Mucosa of descending colon (tissue), 3 donors: ENCODE measurements at regions not wholly inside any gene's neighbourhood (a gene's known extent, or its start where the extent isn't known, plus 50 kb on each side); places are given as distances from the start of the nearest gene placed in this dataset.
"Not testable (repeated sequence)": the region's sequence is repeated elsewhere in the genome, so short reads cannot be mapped to it uniquely, and the experiment has no call there.

Source experiments
- ATAC-seq: fragments of 200-7000 bp; cut with Tn5 transposase; one replicate; pipeline ENCODE4 v1.9.1; 2020; ENCODE audit warnings: mild to moderate bottlenecking, moderate library complexity
- DNase-seq, 3 donors: peaks; one replicate each; pipeline ENCODE4 v3.0.0-alpha.2; 2020
- H3K36me3 ChIP-seq: fragments of 200-600 bp; one replicate; pipeline ENCODE4 v1.8.0; 2021; ENCODE audit warnings: low read depth, mild to moderate bottlenecking
- H3K4me1 ChIP-seq: fragments of 200-600 bp; one replicate; pipeline ENCODE4 v1.8.0; 2021; ENCODE audit warnings: low read depth, mild to moderate bottlenecking
- H3K4me3 ChIP-seq: fragments of 200-600 bp; one replicate; pipeline ENCODE4 v1.8.0; 2021; ENCODE audit warnings: mild to moderate bottlenecking
- H3K9me3 ChIP-seq: fragments of 200-600 bp; one replicate; pipeline ENCODE4 v1.8.0; 2021; ENCODE audit warnings: mild to moderate bottlenecking
- intact Hi-C, 2 donors: fragments of 100-400 bp; cut with DNase I in 1 of 2; cut with micrococcal nuclease in 1 of 2; formaldehyde crosslinking; loops; one replicate each; pipeline versions ENCODE4 v1.11.0 to v1.11.1; 2022; cut with DNase I, micrococcal nuclease
- TF ChIP-seq, protein P1 (sequence below): fragments of 200-600 bp; IDR thresholded peaks from one replicate; pipeline ENCODE4 v1.8.0; 2022; ENCODE audit warnings: antibody characterized with exemption, mild to moderate bottlenecking
- donor health status: DM: no; HTN: no; CAD: no; lungs with moderate emphysema.
- donor health status: DM: no; HTN: no; CAD: no.
- donor health status: DM: no; HTN: yes; CAD: no.

- intact Hi-C loops: no loop called here
- DNase-seq: no peak
- ATAC-seq: no peak
- Histone ChIP-seq H3K36me3 (no peaks in the 10 kb centered on the region), H3K4me1 (no peaks in the 10 kb centered on the region), H3K4me3 (no peak overlapping the region), H3K9me3 (no peaks in the 10 kb centered on the region)
- TF ChIP-seq, protein P1, sequence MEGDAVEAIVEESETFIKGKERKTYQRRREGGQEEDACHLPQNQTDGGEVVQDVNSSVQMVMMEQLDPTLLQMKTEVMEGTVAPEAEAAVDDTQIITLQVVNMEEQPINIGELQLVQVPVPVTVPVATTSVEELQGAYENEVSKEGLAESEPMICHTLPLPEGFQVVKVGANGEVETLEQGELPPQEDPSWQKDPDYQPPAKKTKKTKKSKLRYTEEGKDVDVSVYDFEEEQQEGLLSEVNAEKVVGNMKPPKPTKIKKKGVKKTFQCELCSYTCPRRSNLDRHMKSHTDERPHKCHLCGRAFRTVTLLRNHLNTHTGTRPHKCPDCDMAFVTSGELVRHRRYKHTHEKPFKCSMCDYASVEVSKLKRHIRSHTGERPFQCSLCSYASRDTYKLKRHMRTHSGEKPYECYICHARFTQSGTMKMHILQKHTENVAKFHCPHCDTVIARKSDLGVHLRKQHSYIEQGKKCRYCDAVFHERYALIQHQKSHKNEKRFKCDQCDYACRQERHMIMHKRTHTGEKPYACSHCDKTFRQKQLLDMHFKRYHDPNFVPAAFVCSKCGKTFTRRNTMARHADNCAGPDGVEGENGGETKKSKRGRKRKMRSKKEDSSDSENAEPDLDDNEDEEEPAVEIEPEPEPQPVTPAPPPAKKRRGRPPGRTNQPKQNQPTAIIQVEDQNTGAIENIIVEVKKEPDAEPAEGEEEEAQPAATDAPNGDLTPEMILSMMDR: no peak
These were observed 117.8 kb upstream of the LIPC start for GRCh38 chr15:58313810-58314592.

- TF ChIP-seq, protein P1: no peak
- Histone ChIP-seq H3K4me3 (no peak overlapping the region), H3K4me1 (no peaks in the 10 kb centered on the region), H3K36me3 (no peaks in the 10 kb centered on the region), H3K9me3 (no peaks in the 10 kb centered on the region)
- no peak for DNase-seq
- intact Hi-C loops: no loop called here
- ATAC-seq: no peak
These were observed 117.1 kb upstream of the LIPC start for GRCh38 chr15:58314593-58315216.

DNA sequence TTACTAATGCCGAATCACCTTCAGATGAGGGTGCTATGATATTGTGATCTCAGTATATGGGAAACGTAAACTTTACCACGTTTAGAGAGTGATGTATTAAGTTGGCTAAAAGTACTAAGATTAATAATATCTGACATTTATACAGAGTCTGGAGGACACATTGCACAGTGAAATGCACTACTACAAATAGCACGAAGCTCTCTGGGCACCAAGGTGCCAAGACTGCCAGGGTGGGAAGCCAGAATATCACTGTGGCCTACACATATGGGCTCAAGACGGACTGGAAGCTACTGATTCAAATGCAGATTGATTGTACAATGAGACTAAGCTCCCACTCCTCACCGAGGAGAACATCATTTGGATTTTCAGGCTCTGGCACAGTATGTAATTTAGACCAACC lies 113.3 kb upstream of the LIPC start:
- ATAC-seq (no peak), DNase-seq (no peak)
- intact Hi-C loops: no loop called here
- H3K4me1 ChIP-seq: no peaks in the 10 kb centered on the region
- TF ChIP-seq, protein P1: no peak
- no peaks in the 10 kb centered on the region for H3K36me3 ChIP-seq
- no peaks in the 10 kb centered on the region for H3K9me3 ChIP-seq
- H3K4me3 ChIP-seq: no peak overlapping the region

DNA sequence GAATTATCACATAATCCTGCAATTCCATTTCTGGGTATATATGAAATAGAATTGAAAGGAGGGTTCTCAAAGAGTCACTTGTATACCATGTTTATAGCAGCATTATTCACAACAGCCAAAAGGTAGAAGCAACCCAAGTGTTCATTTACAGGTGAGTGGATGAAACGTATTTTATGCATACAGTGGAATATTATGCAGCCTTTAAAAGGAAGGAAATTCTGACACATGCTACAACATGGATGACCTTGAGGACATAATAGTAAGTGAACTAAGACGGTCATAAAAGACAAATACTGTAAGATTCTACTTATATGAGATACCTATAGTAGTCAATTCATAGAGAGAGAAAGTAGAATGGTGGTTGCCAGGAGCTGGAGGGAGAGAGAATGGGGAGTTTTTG lies 110.8 kb upstream of the LIPC start:
- DNase-seq (no peak), ATAC-seq (no peak)
- TF ChIP-seq, protein P1: no peak
- H3K36me3 ChIP-seq: no peaks in the 10 kb centered on the region
- H3K4me3 ChIP-seq: no peak overlapping the region
- H3K4me1 ChIP-seq: no peaks in the 10 kb centered on the region
- no peaks in the 10 kb centered on the region for H3K9me3 ChIP-seq
- intact Hi-C loops: no loop called here

DNA sequence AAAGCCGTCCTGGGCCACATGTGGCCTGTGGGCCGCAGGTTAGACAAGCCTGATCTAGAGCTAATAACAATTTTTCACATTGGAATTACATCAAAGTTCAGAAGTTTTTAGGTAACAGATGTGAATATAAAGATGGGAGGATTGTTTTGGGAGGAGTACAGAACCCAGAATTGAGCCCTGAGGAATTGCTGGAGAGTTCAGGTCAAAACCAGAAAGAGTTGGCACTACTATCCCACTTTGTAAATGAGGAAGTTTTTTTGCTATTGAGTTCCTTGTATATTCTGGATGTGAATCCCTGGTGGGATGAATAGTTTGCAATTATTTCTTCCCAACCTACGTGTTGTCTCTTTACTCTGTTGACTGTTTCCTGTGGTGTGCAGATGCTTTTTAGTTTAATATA lies 109.5 kb upstream of the LIPC start:
- Histone ChIP-seq H3K9me3 (no peaks in the 10 kb centered on the region), H3K36me3 (no peaks in the 10 kb centered on the region), H3K4me1 (no peaks in the 10 kb centered on the region), H3K4me3 (no peak overlapping the region)
- intact Hi-C loops: no loop called here
- DNase-seq (no peak), ATAC-seq (no peak)
- TF ChIP-seq, protein P1: no peak

- H3K36me3 ChIP-seq, intact Hi-C loops, H3K4me1 ChIP-seq, DNase-seq, H3K4me3 ChIP-seq, ATAC-seq, H3K9me3 ChIP-seq: not testable (repeated sequence)
These were observed 108.5 kb upstream of the LIPC start for GRCh38 chr15:58323321-58323720.
